ENCODE measurements at regions not wholly inside any gene's neighbourhood (a gene's known extent, or its start where the extent isn't known, plus 50 kb on each side); places are given as distances from the start of the nearest gene placed in this dataset.

DNA sequence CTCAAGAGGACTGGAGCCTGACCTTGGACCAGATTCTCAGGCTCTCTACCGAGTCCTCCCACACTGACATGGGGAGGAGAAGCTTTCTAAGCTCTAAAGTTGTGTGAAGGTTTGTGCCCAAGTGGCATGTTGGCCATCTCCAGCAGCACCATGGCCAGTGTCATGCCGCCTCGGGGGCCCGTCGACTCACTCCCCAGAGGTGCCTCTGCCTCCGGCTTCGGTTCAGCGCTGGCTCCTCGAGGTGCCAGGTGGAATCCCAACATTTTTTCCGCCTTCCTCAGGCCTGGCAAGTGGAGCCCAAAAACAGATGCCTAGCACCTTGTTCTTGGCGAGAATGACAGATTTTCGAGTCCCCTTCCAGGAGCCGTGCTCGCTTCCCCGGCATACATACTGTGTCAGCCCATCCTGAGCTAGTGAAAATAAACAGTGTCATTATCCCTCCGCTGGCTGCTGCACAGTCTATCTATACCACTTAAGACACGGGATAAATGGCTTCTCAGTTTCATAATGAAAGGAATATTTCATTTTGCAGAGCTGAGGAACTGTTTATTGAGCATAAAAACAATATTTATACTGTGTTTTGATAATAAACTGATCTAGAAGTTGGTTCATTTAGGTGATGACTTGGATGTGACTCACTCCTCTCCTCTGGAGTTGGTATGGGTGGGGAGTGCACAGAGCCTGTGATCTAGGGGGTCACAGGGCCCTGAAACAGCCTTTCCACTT, 328.5 kb upstream of the TLE3 start:
- H3K9ac ChIP-seq (ENCODE audit: low read depth, low read length): no peak overlapping the region
- no peaks in the 10 kb centered on the region; the same call in 1 of the 2 replicates for H3K9me3 ChIP-seq (ENCODE audit: control insufficient read depth, insufficient read depth, low read length)
- H3K36me3 ChIP-seq (ENCODE audit: insufficient read depth, low read length): no peaks in the 10 kb centered on the region
- no peaks in the 10 kb centered on the region for H3K4me1 ChIP-seq (ENCODE audit: insufficient read depth, low read length)

DNA sequence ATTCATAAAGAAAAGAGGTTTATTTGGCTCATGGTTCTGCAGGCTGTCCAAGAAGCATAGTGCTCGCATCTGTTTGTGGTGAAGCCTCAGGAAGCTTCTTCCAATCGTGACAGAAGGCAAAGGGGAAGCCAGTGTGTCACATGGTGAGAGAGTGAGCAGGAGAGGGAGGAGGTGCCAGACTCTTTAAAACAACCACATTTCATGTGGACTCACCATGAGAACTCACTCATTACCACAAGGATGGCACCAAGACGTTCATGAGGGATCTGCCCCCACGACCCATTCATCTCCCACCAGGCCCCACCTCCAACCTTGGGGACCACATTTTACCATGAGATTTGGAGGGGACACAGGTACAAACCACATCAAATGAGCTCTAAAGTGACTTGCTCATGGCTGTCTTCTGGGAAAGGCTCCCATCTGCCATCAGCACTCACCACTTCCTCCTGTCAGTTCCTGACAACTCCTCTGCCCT, 327.3 kb upstream of the TLE3 start:
- no peaks in the 10 kb centered on the region for H3K4me1 ChIP-seq (ENCODE audit: insufficient read depth, low read length)
- no peaks in the 10 kb centered on the region for H3K36me3 ChIP-seq (ENCODE audit: insufficient read depth, low read length)
- no peak overlapping the region for H3K9ac ChIP-seq (ENCODE audit: low read depth, low read length)
- H3K9me3 ChIP-seq (ENCODE audit: control insufficient read depth, insufficient read depth, low read length): no peaks in the 10 kb centered on the region; the same call in 1 of the 2 replicates

DNA sequence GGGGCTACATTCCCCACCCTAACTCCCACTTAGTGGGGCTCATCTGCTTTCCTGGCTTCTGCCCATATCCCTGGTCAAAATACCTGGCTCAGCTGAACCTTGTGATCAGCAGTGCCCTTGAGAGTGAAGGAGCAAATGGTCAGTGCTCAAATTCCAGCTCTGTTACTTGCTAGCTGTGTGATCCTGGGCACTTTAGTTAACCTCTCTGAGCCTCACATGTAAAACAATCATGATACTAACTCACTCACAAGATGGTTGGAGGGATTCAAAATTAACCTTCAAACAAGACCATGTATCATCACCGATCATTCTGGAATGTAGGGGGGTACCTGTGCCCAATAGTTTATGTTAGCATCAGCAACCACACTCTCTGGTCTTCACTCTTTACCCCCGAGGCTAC, 325.6 kb upstream of the TLE3 start:
- H3K4me1 ChIP-seq (ENCODE audit: insufficient read depth, low read length): no peaks in the 10 kb centered on the region
- H3K9ac ChIP-seq (ENCODE audit: low read depth, low read length): no peak overlapping the region
- H3K36me3 ChIP-seq (ENCODE audit: insufficient read depth, low read length): no peaks in the 10 kb centered on the region
- H3K9me3 ChIP-seq (ENCODE audit: control insufficient read depth, insufficient read depth, low read length): no peaks in the 10 kb centered on the region

DNA sequence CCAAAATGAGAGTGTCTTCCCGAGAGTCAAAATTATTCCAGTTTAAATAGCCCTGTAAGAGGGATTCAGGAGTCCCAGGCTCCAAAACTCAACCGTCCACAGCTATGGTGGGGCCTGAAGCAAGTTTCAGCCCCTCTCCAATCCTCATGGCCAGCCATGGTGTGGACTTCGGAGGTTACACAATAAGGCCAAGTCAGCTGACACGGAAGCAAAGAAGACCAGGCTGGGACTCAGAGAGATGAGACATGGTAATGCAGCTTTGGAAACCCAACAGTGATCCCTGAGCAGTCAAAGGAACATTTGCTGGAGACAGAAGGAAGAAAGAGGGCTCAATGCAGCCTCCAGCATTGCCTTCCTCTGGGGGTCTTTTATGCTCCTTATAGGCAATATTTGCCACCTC, 324.6 kb upstream of the TLE3 start:
- H3K36me3 ChIP-seq (ENCODE audit: insufficient read depth, low read length): no peaks in the 10 kb centered on the region
- no peak overlapping the region for H3K9ac ChIP-seq (ENCODE audit: low read depth, low read length)
- H3K4me1 ChIP-seq (ENCODE audit: insufficient read depth, low read length): no peaks in the 10 kb centered on the region
- no peaks in the 10 kb centered on the region for H3K9me3 ChIP-seq (ENCODE audit: control insufficient read depth, insufficient read depth, low read length)

DNA sequence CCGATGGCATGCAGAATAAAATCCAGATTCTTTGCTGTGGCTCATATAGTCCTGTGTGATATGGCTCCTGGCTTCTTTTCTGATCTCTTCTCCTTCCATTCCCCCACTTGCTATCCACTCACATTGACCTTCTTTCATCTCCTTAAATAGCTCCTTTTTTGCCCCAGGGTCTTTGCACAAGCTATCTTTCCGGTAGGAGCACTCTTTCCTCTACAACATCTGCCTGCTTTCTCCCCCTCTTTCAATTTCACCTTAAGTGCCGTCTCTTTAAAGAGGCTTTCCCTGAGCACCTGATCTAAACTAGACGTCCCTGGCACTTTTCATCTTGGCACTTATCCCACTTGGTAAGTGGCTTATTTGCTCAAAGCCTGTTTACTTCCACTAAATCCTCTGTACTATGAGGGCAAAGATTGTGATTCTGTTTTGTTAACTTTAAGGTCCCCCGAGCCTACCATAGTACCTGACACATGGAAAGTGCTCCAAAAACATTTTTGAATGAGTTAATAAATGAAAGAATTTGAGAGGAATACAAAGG, 323.3 kb upstream of the TLE3 start:
- Histone ChIP-seq H3K4me1 (ENCODE audit: insufficient read depth, low read length) (no peaks in the 10 kb centered on the region), H3K9ac (ENCODE audit: low read depth, low read length) (no peak overlapping the region)

DNA sequence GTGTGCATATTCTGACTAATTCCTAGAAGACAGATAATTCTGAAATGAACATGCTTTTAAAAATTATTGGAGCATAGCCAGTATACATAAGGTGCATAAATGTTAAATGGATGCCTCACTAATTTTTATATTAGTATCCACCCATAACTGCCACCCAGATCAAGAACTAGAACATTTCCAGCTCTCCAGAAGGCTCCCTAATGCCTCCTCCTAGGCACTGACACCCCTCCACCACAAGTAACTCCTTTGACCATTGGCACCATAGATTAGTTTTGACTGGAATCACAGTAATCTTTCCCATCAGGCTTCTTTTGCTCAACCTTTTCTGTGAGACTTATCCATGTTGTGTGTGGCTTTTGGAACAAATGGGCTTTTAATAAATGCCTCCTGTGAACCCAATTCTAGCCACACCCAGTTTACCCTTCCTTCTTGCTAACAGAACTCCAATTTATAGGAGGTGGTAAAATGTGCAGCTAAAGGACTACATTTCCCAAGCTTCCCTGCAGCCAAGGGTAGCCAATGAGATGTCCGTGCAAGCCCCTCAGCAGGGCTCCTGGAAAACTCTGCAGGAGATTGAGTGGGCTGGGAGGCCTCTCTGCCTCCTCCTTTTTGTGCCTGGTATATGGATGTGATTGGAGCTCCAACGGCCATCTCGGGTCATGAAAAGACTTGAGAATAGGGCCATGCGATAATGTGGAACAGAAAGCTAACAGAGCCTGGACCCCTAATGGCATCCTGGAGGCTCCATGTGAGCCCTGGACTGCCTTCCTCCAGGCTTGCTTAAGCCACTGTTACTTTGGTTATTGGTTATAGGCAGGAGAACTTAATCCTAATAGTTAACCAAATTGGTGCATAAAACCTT, 322.6 kb upstream of the TLE3 start:
- H3K9ac ChIP-seq (ENCODE audit: low read depth, low read length): no peak overlapping the region
- no peaks in the 10 kb centered on the region for H3K4me1 ChIP-seq (ENCODE audit: insufficient read depth, low read length)
- no peaks in the 10 kb centered on the region for H3K9me3 ChIP-seq (ENCODE audit: control insufficient read depth, insufficient read depth, low read length)
- no peaks in the 10 kb centered on the region for H3K36me3 ChIP-seq (ENCODE audit: insufficient read depth, low read length)

More for the DNA sequence above, 323.3 kb upstream of the TLE3 start:
- no peaks in the 10 kb centered on the region for H3K36me3 ChIP-seq (ENCODE audit: insufficient read depth, low read length)
- H3K9me3 ChIP-seq (ENCODE audit: control insufficient read depth, insufficient read depth, low read length): no peaks in the 10 kb centered on the region

DNA sequence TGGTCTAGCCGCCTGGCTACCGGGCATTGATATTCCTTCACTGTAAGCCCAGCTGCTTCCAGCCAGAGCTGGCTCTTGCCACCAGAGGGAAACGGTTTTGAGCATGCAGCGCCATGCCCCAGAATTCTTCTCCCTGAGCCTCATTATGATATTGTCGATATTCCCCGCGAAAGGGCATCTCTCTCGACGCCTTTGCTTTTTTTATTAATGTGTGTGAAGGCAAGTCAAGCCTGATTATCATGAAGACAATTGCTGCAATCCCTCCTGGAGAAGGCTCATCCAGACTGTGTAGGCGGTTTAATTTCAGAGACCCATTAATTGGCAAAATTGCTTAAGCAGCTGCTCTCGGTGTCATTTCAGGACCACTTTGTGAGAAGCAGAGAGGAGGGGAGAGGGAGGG, 321.2 kb upstream of the TLE3 start:
- no peak overlapping the region for H3K9ac ChIP-seq (ENCODE audit: low read depth, low read length)
- no peaks in the 10 kb centered on the region for H3K36me3 ChIP-seq (ENCODE audit: insufficient read depth, low read length)
- no peaks in the 10 kb centered on the region for H3K9me3 ChIP-seq (ENCODE audit: control insufficient read depth, insufficient read depth, low read length)
- no peaks in the 10 kb centered on the region for H3K4me1 ChIP-seq (ENCODE audit: insufficient read depth, low read length)

DNA sequence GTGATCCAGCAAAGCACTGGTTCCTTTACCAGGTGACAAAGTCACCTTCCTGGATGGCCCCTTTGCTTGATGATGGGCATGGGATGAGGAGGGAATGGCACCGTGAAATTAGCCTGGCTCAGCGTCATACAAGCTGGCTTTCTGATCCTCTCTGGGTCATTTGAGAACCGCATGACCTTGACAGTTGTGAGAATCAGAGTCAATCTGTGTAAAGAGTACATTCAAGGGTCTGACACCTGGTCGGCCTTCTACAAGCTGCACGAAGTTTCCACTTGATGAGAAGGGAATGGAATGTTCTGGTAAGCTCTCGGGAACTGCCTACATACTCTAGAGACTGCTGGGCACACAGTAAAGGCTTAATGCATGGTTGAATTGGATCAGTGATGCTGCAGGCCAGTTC, 319.8 kb upstream of the TLE3 start:
- H3K9me3 ChIP-seq (ENCODE audit: control insufficient read depth, insufficient read depth, low read length): no peaks in the 10 kb centered on the region
- no peak overlapping the region for H3K9ac ChIP-seq (ENCODE audit: low read depth, low read length)
- no peaks in the 10 kb centered on the region for H3K36me3 ChIP-seq (ENCODE audit: insufficient read depth, low read length)
- H3K4me1 ChIP-seq (ENCODE audit: insufficient read depth, low read length): no peaks in the 10 kb centered on the region

DNA sequence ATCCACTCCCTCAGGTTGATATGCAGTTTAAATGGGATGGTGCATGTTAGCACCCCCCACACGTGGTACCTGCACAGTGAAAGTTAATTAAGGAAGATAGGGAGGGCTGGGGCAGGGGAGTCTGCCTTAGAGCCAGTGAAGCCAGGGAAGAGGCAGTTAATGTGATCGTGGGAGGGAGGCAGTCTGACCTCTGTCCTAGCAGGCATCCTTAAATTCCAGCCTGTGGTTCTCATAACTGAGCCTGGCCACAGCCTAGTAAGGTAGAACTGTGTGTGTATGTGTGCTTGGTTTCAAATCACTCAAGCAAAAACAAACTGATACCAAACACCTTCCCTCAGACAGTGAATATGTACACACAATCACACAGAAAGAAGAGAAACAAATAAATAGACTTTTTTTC, 319.1 kb upstream of the TLE3 start:
- H3K36me3 ChIP-seq (ENCODE audit: insufficient read depth, low read length): no peaks in the 10 kb centered on the region
- no peak overlapping the region for H3K9ac ChIP-seq (ENCODE audit: low read depth, low read length)
- H3K4me1 ChIP-seq (ENCODE audit: insufficient read depth, low read length): no peaks in the 10 kb centered on the region
- H3K9me3 ChIP-seq (ENCODE audit: control insufficient read depth, insufficient read depth, low read length): no peaks in the 10 kb centered on the region

DNA sequence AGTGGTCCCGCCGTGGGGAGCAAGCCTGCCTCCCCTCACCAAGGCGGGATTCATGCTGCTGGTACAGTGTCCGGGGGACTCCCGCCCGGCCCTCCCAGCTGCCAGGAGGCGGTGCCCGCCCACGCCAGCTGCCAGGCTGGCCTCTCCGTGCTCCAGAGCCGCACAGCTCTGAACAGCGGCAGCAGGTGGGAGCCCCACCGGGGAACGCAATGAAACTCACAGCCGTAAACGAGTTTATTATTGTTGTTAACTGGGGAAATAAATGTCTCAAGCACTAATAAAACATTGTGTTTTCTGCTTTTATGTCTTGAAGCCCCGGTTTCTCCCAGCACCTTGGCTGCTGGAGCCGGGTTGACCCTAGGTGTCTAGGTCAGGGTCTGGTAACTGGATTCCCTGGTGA, 317.7 kb upstream of the TLE3 start:
- no peak overlapping the region for H3K9ac ChIP-seq (ENCODE audit: low read depth, low read length)
- H3K4me1 ChIP-seq (ENCODE audit: insufficient read depth, low read length): peaks cover 5% of the 10 kb centered on the region; the same call in 1 of the 2 replicates
- H3K36me3 ChIP-seq (ENCODE audit: insufficient read depth, low read length): no peaks in the 10 kb centered on the region
- no peaks in the 10 kb centered on the region for H3K9me3 ChIP-seq (ENCODE audit: control insufficient read depth, insufficient read depth, low read length)

DNA sequence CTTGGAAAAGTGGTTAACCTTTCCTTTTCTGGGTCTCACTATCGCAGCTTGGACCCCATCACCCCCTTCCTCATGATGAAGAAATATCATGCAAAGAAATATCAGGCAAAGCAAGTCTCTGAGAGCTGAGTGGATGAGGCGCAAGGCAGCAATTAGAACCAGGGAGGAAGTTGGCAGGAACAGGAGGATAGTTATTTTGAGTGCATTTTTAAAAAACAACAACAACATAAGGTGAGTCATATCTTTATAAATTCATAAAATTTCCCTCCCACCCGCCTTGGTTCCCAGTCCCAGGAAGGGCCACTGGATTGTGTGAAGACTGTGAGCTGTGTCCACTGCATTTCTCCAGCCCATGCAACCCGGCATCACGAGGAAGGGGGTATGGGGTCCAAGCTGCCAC, 316.9 kb upstream of the TLE3 start:
- H3K9ac ChIP-seq (ENCODE audit: low read depth, low read length): no peak overlapping the region
- H3K9me3 ChIP-seq (ENCODE audit: control insufficient read depth, insufficient read depth, low read length): no peaks in the 10 kb centered on the region
- no peaks in the 10 kb centered on the region for H3K36me3 ChIP-seq (ENCODE audit: insufficient read depth, low read length)
- peaks cover 5% of the 10 kb centered on the region; the same call in 1 of the 2 replicates for H3K4me1 ChIP-seq (ENCODE audit: insufficient read depth, low read length)

DNA sequence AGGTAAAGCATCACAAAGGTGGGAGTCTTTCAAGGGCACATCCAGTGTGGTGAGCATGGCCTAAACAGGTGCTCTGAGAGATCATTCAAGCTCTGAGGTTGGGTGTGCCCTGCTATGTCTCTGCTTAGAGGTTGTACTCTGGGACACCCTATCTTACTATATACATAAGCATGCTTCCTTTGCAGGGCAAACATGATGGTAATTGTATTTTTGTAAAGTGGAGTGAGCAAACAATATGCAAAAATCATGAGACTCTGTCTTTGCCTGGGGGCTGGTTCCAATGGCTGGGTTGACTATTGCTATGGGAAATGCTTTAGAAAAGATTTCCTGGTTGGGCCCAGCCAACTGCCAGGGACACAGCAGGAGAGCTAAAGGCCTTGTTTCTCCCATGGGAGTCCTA, 315.1 kb upstream of the TLE3 start:
- Histone ChIP-seq H3K4me1 (ENCODE audit: insufficient read depth, low read length) (peaks cover 5% of the 10 kb centered on the region; the same call in 1 of the 2 replicates), H3K9me3 (ENCODE audit: control insufficient read depth, insufficient read depth, low read length) (no peaks in the 10 kb centered on the region; the same call in 1 of the 2 replicates), H3K9ac (ENCODE audit: low read depth, low read length) (no peak overlapping the region), H3K36me3 (ENCODE audit: insufficient read depth, low read length) (no peaks in the 10 kb centered on the region)

DNA sequence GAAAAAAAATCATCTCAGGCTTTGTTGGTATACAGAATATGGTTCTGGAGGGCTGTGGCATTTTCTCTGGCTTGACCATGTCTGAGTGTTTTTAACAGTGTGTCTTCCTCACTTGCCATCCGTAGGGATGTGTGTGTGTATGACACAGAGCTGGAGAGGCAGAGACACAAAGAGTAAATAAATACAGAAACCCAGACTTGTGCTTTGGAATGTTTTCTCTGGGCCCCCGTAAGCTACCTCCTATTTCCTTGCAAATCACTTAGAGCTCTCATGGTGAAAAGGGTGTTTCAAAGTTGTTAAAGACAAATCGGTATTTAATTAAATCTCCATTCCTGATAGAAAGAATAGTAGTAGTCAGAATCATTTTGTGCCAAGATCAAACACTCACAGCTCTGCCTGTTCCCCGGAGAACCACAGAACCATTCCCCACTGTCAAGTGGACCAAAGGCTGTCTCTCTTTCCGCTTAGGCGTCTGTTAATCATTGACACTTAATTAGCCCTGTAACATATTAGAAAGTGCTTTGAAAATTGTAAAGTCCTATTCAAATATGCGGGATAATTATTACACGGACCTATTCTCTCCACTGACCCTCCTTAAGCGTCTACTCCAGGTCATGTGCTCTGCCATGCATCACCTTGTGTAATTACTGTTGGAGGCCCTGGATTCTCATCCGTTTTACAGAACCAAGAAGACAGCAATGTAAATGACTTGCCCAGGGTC, 313.6 kb upstream of the TLE3 start:
- Histone ChIP-seq H3K9me3 (ENCODE audit: control insufficient read depth, insufficient read depth, low read length) (no peaks in the 10 kb centered on the region; the same call in 1 of the 2 replicates), H3K36me3 (ENCODE audit: insufficient read depth, low read length) (no peaks in the 10 kb centered on the region), H3K9ac (ENCODE audit: low read depth, low read length) (no peak overlapping the region), H3K4me1 (ENCODE audit: insufficient read depth, low read length) (peaks cover 11% of the 10 kb centered on the region; the same call in 1 of the 2 replicates)

DNA sequence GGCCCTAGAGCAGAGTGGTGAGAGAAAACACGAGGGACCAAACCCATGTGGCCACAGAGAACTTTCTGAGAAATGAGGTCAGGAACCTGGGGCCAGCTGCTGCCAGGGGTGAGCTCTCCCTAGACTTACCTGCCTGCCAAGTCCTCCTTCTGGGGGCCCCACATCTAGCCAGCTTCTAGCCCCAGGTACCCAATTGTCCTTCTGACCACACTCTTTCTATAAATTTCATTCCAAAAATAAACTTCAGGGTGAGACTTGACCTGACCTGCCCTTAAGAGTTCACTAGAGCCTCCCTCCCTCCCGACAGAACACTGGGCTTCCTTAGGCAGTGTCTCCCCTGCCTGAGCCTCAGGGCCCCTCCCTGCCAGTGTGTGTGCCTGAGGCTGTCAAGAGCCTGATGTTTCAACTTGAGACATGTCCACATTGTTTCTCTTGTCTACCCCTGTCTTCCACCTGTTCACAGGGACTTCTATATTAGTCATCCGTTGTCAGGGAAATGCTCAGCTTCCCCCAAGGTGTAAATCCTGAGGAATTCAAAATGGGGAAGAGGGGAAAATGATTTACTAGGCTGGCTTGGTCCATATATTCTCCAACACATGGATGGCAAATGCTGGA, 312.8 kb upstream of the TLE3 start:
- H3K9me3 ChIP-seq (ENCODE audit: control insufficient read depth, insufficient read depth, low read length): no peaks in the 10 kb centered on the region; the same call in 1 of the 2 replicates
- H3K4me1 ChIP-seq (ENCODE audit: insufficient read depth, low read length): peaks cover 11% of the 10 kb centered on the region; the same call in 1 of the 2 replicates
- no peak overlapping the region for H3K9ac ChIP-seq (ENCODE audit: low read depth, low read length)
- no peaks in the 10 kb centered on the region for H3K36me3 ChIP-seq (ENCODE audit: insufficient read depth, low read length)

Measured in ES-I3 (cell line).